ENCODE measurements at regions not wholly inside any gene's neighbourhood (a gene's known extent, or its start where the extent isn't known, plus 50 kb on each side); places are given as distances from the start of the nearest gene placed in this dataset.
"Not testable (repeated sequence)": the region's sequence is repeated elsewhere in the genome, so short reads cannot be mapped to it uniquely, and the experiment has no call there.

DNA sequence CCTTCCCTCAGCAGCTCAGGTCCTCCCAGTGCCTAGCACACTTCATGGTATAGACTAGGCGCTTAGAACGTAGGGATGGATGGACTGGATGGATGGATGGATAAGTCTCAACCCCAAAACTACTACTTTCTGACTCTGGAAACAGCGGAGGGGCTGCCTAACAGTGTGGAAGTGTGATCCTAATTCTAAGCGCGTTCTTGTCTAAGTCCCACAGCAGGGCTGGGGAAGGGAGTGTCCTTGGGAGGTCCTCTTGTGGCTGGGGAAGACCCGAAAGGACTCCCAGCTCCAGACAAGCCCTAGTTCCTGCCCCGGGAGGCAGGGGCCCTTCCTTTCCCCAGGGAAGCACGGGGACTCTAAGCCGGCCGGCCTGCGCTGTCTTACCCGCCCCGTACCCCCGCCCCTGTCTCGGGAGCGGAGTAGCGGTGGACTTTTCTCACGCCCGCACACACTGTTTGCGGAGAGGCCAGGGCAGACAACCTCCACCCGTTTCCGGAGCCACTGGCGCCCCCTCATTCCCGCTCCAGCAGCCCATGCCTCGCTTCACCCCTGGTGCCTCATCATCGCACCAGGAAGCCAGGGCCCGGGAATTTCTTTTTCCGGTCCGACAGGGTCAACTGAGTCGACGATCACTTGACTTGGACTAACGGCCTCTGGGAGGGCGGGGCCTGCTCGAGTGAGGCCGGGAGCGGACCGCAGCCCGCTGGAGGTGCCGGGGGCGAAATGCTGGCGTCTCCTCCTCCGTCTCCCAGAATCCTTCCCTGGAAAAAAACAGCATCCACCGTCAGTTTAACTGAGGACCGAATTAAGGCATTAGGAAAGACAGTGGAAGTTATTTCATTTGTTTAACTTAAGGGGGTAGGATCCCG, 133.3 kb downstream of the TBC1D2B start:
- DNase-seq (ENCODE audit: low read depth), result no peak

- DNase-seq (ENCODE audit: low read depth), result no peak
Measured at GRCh38 chr15:77942611-77943211, 134.8 kb downstream of the TBC1D2B start.

DNA sequence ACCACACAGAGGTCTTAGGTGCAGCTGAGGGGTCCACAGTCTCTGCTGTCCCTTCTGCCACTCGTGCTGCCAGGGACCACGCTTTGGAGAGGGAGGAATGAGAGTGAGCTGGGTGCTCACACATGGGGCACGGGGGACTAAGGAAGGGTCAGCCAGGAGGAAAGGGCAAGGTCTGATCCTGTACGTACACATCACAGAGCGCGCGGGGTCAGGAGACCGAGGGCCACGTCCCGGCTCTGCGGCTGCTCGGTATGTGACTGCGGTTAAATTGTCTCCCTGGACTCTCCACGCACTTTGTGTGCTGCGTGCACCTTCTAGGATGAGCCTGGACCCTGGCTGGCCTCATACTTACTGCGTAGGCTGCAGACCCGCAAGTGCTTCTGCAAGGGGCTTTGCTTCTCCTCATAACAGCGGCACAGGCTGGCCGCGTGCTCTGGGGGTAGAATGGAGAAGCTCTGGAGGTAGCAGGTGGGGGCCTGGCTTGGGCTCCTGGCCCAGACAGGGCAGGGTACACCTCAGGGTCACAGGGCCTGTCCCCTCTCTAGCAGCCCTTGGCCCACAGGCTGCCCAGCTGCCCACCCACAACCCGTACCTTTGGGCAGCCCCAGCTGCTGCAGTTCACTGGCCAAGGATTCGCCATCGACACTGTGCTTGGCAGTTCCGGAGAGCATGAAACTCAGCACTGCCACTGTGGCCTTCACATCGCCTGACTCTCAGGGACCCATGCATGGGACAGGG, 136.3 kb downstream of the TBC1D2B start:
- not testable (repeated sequence) for DNase-seq (ENCODE audit: low read depth)

GRCh38 chr15:77940381-77940947, 137.0 kb downstream of the TBC1D2B start:
- no peak for DNase-seq (ENCODE audit: low read depth)

- DNase-seq (ENCODE audit: low read depth), result no peak
Measured at GRCh38 chr15:77939851-77940250, 137.7 kb downstream of the TBC1D2B start.

GRCh38 chr15:77939026-77939425, 138.5 kb downstream of the TBC1D2B start:
- DNase-seq (ENCODE audit: low read depth), result not testable (repeated sequence)

DNA sequence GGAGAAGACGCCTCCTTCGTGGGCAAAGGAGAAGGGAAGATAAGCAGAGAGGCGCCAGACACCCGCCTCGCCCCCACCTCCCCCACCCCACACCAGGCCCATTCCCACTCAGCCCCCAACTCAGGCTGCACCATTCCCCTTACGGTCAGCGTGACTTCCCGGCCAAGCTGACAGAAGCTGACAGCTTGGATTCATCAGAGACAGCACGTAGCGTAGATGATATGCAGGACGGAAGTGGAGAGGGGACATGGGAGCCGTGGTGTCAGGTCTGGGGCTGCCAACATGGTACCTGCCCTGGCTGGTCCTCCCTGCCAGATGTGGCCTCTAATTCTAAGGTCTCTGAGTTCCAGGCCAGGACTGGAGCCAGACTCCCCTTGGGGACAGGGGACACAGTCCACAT, 139.0 kb downstream of the TBC1D2B start:
- DNase-seq (ENCODE audit: low read depth), result not testable (repeated sequence)

- DNase-seq (ENCODE audit: low read depth), result not testable (repeated sequence)
Measured at GRCh38 chr15:77936567-77936966, 140.9 kb downstream of the TBC1D2B start.

DNA sequence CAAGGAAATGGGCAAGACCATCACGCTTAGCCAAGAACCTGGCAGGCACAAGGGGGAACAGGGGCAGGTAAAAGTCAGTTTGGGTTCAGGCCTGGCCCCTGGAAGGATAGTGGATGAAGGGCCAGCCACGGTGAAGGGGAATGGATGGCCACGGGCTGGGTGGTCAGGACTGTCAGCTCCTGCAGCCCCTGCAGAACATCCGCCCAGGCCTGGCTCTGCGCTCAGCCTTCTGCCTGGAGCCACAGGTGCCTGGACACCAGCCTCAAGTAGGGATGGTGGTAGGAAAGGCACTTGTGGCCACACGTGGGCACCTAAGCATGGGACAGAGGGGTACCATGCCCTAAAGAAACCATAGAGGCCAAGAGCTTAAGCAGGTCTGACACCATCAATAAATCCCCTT, 143.0 kb downstream of the TBC1D2B start:
- DNase-seq (ENCODE audit: low read depth), result not testable (repeated sequence)

DNA sequence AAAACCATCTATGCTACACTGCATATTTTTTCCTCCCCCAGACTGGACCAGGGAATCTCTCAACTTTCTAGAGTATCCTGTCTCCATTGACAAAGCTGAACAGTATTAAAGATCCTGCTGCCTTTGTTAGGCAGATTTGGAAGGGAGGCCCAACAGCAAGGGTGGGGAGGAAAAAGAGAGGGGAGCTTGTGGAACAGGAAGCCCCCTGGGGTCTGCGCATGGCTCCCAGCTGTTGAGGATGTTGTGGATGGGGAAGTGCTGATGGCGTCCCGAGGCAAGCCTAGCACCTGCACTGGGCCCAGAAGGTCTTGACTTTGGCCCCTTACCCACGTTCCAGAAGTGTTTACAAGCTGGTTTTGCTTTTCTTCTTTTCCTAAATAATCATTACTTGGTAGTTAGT, 146.6 kb downstream of the TBC1D2B start:
- DNase-seq (ENCODE audit: low read depth), result not testable (repeated sequence)

GRCh38 chr15:77930490-77930889, 147.0 kb downstream of the TBC1D2B start:
- DNase-seq (ENCODE audit: low read depth), result not testable (repeated sequence)

DNA sequence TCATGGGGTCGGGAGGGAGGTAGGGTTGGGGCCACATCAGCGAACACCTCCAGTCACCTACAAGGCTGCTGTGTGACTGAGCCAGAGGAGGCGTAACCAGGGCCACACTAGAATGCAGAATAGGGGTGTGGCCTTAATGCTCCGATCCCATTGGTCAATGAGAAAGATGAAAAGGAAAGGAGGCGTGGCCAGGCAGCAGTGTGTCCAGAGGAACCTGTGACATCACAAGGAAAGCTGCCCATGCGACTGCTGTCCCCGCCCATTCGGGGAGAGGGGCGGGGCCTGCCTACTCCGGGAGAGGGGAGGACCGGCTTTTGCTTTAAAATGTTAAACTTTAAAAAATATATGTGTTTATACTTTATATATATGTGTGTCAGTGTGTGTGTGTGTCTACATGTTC, 150.7 kb downstream of the TBC1D2B start:
- DNase-seq (ENCODE audit: low read depth), result not testable (repeated sequence)

DNA sequence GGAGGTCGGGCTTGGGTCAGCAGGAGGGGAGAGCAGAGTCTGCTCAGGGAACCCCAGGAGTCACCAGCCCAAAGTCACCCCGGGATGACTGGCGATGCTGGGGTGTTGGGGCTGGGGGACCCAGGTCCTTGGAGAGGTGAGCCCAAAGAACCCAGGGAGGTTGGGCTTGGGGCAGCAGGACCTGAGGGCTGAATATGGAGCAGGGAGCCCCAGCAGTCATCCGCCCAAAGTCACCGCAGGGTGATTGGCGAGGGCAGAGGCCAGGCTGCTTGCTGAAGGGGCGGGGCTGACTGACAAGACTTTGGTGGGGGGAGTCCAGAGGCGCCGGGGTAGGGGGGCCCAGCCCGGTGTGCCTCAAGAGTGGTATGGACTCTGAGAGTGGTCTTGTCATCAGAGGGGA, 151.2 kb downstream of the TBC1D2B start:
- DNase-seq (ENCODE audit: low read depth), result not testable (repeated sequence)

DNA sequence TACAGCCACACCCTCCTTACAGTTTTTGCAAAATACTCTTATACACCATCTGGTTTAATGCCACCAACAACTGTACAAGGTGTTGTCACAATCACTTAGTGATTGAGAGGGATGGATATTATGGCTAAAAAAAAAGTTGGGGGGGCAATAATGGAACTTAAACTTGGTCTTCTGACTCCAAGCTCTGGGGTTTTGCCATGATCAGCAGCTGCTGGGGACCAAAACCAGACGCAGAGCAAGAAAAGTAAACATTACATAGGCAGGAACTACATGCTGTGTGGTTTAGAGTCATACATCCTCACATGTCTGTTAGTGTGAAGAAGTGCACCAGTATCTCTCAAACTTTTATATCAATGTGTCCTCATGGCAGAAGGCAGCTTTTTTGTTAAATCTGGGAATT, 152.4 kb downstream of the TBC1D2B start:
- DNase-seq (ENCODE audit: low read depth), result not testable (repeated sequence)

DNA sequence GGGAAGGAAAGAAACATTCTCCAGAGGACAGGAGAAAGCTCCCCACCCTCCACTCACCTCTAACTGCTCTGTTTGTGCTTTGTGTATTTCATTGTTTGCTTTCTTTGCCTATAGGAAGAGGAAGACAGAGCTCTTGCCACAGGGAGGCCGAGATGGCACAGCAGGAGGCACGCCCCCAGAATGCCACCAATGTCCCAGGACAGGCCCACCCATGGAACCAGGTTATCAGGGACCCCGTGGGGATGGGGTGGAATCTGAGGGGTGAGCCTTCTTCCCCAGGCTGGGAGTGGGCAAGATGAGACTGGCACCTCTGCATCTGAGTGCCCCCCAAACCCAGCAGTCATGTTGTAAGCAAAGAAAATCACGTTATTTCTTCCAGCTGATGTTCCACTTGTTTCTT, 155.8 kb downstream of the TBC1D2B start:
- DNase-seq (ENCODE audit: low read depth), result no peak

DNA sequence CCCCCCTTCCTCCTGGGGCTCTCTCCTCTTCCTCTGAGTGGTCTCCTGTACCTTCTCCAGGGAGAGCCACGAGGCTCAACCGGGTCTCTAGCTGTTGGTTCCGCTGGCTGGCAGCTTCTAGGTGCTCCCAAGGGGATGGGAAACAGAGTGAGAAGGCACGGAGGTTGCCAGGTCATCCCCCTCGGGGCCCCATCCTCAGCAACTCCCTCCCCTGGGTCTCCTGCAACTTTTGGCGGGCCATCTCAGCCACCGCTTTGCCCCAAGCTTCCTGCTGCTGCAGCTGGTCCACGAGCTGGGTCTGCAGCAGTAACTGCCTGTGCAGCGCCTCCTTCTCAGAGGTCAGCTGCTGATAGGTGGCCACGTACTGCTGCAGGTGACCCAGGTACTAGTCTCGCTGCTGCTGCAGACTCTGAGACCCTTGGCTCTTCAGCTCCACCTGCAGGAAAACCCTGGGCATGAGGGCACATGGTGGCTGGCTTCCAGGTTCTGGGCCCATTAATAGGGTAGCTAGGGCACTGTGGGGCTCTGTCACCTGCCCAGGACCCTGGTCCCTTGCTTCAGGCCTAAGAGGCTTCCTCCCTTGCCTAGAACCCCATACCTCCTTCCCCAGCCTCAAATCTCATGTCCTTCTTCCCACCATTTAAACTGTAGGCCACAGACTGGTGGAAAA, 160.4 kb downstream of the TBC1D2B start:
- not testable (repeated sequence) for DNase-seq (ENCODE audit: low read depth)

- DNase-seq (ENCODE audit: low read depth), result not testable (repeated sequence)
Measured at GRCh38 chr15:77915961-77916330, 161.6 kb downstream of the TBC1D2B start.

GRCh38 chr15:77915261-77915960, 162.1 kb downstream of the TBC1D2B start:
- DNase-seq (ENCODE audit: low read depth), result no peak

- not testable (repeated sequence) for DNase-seq (ENCODE audit: low read depth)
Measured at GRCh38 chr15:77914531-77914930, 163.0 kb downstream of the TBC1D2B start.

- peak; percentile 42 for DNase-seq (ENCODE audit: low read depth)
Measured at GRCh38 chr15:77910030-77910911, 167.2 kb downstream of the TBC1D2B start.

All from non-pigmented ciliary epithelial cell (primary cell).